ENCODE measurements at regions not wholly inside any gene's neighbourhood (a gene's known extent, or its start where the extent isn't known, plus 50 kb on each side); places are given as distances from the start of the nearest gene placed in this dataset.

DNA sequence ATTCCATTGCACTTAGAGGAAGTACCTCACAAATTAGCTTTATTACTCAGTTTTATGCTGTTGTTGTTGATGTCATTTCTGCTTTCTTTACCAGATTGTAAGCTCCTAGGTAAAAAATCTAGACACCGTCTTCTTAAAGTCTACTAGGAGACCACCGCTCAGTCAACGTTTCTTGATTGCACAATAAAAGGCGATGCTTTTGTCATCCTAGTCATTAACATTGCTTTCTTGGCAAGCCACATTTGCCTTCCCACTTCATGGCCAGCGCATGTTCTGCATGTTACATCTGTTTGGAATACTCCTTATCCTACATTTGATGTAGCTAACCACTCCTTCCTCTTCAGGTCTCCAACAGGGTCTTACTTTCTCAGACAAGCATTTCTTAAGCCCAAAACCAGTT, 464.0 kb upstream of the TUSC1 start:
- H3K4ac ChIP-seq (replicated peaks; ENCODE audit: insufficient read length, low read depth, low read length) = no peak overlapping the region
- no peak overlapping the region for H3K4me2 ChIP-seq (ENCODE audit: insufficient read depth in 1 of 2, low read depth in 2 of 2, low read length in 2 of 2)
- H3K36me3 ChIP-seq (ENCODE audit: control insufficient read depth in 2 of 4, insufficient read depth in 4 of 4, low read length in 3 of 4) = no peaks in the 10 kb centered on the region
- H3K27ac ChIP-seq (ENCODE audit: low read depth, low read length) = no peak overlapping the region
- H3K9me3 ChIP-seq (ENCODE audit: insufficient read depth in 2 of 2, low read depth in 1 of 2, low read length in 1 of 2) = no peaks in the 10 kb centered on the region
- POLR2A ChIA-PET (ENCODE audit: partially characterized antibody) = no interaction called here
- FAIRE-seq = no peak
- no peaks in the 10 kb centered on the region for H3K27me3 ChIP-seq (replicated peaks in 1 of 4; ENCODE audit: control insufficient read depth in 3 of 4, extremely low read depth in 1 of 4, insufficient read depth in 3 of 4, low read length in 3 of 4)
- no peak overlapping the region for H3K56ac ChIP-seq (replicated peaks; ENCODE audit: insufficient read length, low read depth, low read length)
- no peak overlapping the region for H3K9ac ChIP-seq (replicated peaks in 1 of 4; ENCODE audit: extremely low read depth in 1 of 4, low read depth in 3 of 4, low read length in 3 of 4)
- no peak overlapping the region for H2AFZ ChIP-seq (ENCODE audit: low read length)
- H4K91ac ChIP-seq (replicated peaks; ENCODE audit: insufficient read length, low read length) = no peak overlapping the region
- H3K23ac ChIP-seq (ENCODE audit: insufficient read length) = no peak overlapping the region
- no peak overlapping the region for H2BK12ac ChIP-seq (ENCODE audit: low read depth, low read length)
- H3K23me2 ChIP-seq (ENCODE audit: low read depth, low read length) = no peaks in the 10 kb centered on the region
- H4K20me1 ChIP-seq (replicated peaks in 1 of 2; ENCODE audit: control insufficient read depth in 1 of 2, insufficient read depth in 2 of 2, low read length in 2 of 2) = no peaks in the 10 kb centered on the region
- no peak overlapping the region for H3K4me3 ChIP-seq (ENCODE audit: extremely low read depth in 1 of 4, insufficient read depth in 2 of 4, low read depth in 3 of 4, low read length in 4 of 4)
- H3K79me2 ChIP-seq (ENCODE audit: control insufficient read depth in 1 of 2, insufficient read depth in 2 of 2, low read length in 2 of 2) = no peaks in the 10 kb centered on the region
- H2BK120ac ChIP-seq (replicated peaks; ENCODE audit: low read depth, low read length) = no peak overlapping the region
- CTCF ChIA-PET (ENCODE audit: partially characterized antibody) = no interaction called here
- H3K4me1 ChIP-seq (replicated peaks in 1 of 4; ENCODE audit: control insufficient read depth in 3 of 4, insufficient read depth in 4 of 4, low read length in 3 of 4) = no peaks in the 10 kb centered on the region
- H2BK20ac ChIP-seq (ENCODE audit: low read length) = no peak overlapping the region
- no peak overlapping the region for H4K5ac ChIP-seq (ENCODE audit: insufficient read length, low read depth, low read length)
- no peak for DNase-seq (ENCODE audit: low read depth in 1 of 2, low spot score in 2 of 2)
- no peak overlapping the region for H2BK5ac ChIP-seq (ENCODE audit: low read depth, low read length)
- 99% methylated on average over 5 of the region's 5 CpGs; no CpG with 5 or more reads in 1 of the 2 experiments for WGBS, 2 experiments (ENCODE audit: extremely low coverage in 1 of 2, insufficient coverage in 1 of 2, insufficient read length in 1 of 2, insufficient replicate concordance in 2 of 2, low coverage in 1 of 2, low lambda C conversion rate in 2 of 2, missing lambda C conversion rate in 1 of 2)
- H2AK5ac ChIP-seq (ENCODE audit: low read depth, low read length) = no peak overlapping the region
- no peak for TF ChIP-seq CTBP2 (IDR thresholded peaks at IDR 0.05; ENCODE audit: borderline replicate concordance, insufficient read depth, insufficient read length, low read length)
- no peaks in the 10 kb centered on the region for H3K79me1 ChIP-seq (ENCODE audit: low read depth, low read length)
- no peak overlapping the region for H3K14ac ChIP-seq (ENCODE audit: insufficient read length)
- H4K8ac ChIP-seq (ENCODE audit: extremely low read depth, insufficient read depth, low read length) = no peak overlapping the region
- H3K18ac ChIP-seq (ENCODE audit: extremely low read depth, low read length) = no peak overlapping the region
- H2BK15ac ChIP-seq (ENCODE audit: low read length) = no peak overlapping the region
